GM12878 (cell line): ENCODE measurements at regions not wholly inside any gene's neighbourhood (a gene's known extent, or its start where the extent isn't known, plus 50 kb on each side); places are given as distances from the start of the nearest gene placed in this dataset.

ENCODE experiments used
- ATAC-seq: fragments of 200-7000 bp; cut with Tn5 transposase; 3 replicates; pipeline ENCODE4 v1.9.1; 2020; ENCODE audit warnings: mild to moderate bottlenecking, moderate library complexity
- BruUV-seq: library from RNA; stranded (reverse); fragments of 400-500 nt; replicated peaks from 2 replicates; lab custom pipeline; 2021; lab: Mats Ljungman, UMichigan
- CTCF ChIA-PET: fragments of 300-600 bp; sonication (Branson Sonifier 250); formaldehyde crosslinking; extraction: SDS; loops from one replicate; lab custom pipeline; 2021; ENCODE audit warnings: inconsistent platforms; lab: Yijun Ruan, JAX
- POLR2A ChIA-PET: fragments of 350-600 bp; formaldehyde crosslinking; extraction: SDS; loops from one replicate; lab custom pipeline; 2021; ENCODE audit warnings: inconsistent platforms; lab: Charles Lee
- RAD21 ChIA-PET: fragments of 300-600 bp; sonication (Branson Sonifier 250); formaldehyde crosslinking; loops from one replicate; lab custom pipeline; 2023; ENCODE audit warnings: antibody characterized with exemption; ENCODE audit not compliant: unreplicated experiment; lab: Charles Lee
- SMC1A ChIA-PET: fragments of 300-600 bp; sonication (Branson Sonifier 250); formaldehyde crosslinking; loops from one replicate; lab custom pipeline; 2023; ENCODE audit not compliant: unreplicated experiment, uncharacterized antibody; lab: Charles Lee
- DNase-seq: peaks from one replicate; pipeline ENCODE4 v3.0.0-alpha.2; 2011; ENCODE audit warnings: low read depth, low spot score
- FAIRE-seq: peaks from 3 replicates; lab custom pipeline; 2011; peaks lifted over from hg19 to GRCh38; lab: Jason Lieb, UNC
- H2AFZ ChIP-seq: 2 replicates; pipeline ENCODE4 v1.6.0; 2011; ENCODE audit warnings: low read depth, low read length, control low read depth; ENCODE audit not compliant: control insufficient read depth
- H3K27ac ChIP-seq: 2 replicates; pipeline ENCODE4 v1.5.1; 2011; ENCODE audit warnings: control low read depth; ENCODE audit not compliant: control insufficient read depth, insufficient read depth
- H3K27me3 ChIP-seq, 2 experiments: replicated peaks in 1 of 2; 2 replicates each; pipeline versions ENCODE4 v1.6.0 to v1.6.1; 2011; ENCODE audit warnings: low read length in 1 of 2; ENCODE audit not compliant: control insufficient read depth in 2 of 2, insufficient read depth in 2 of 2
- H3K36me3 ChIP-seq, 2 experiments: 2 replicates each; pipeline ENCODE4 v1.5.1; 2011; ENCODE audit warnings: low read length in 1 of 2; ENCODE audit not compliant: control insufficient read depth in 2 of 2, insufficient read depth in 2 of 2
- H3K4me1 ChIP-seq: 2 replicates; pipeline ENCODE4 v1.6.1; 2011; ENCODE audit warnings: mild to moderate bottlenecking, low read length, moderate library complexity, mixed read lengths; ENCODE audit not compliant: control insufficient read depth, insufficient read depth
- H3K4me2 ChIP-seq: 2 replicates; pipeline ENCODE4 v1.6.0; 2011; ENCODE audit warnings: control low read depth; ENCODE audit not compliant: control insufficient read depth, insufficient read depth
- H3K4me3 ChIP-seq: fragments of 200-600 bp; sonication (generic); 2 replicates; pipeline ENCODE4 v1.5.1; 2016
- H3K79me2 ChIP-seq: 2 replicates; pipeline ENCODE4 v1.6.0; 2011; ENCODE audit warnings: low read length; ENCODE audit not compliant: control insufficient read depth, insufficient read depth
- H3K9ac ChIP-seq: 2 replicates; pipeline ENCODE4 v1.8.0; 2011; ENCODE audit warnings: low read length, control low read depth, mixed read lengths; ENCODE audit not compliant: control insufficient read depth, insufficient read depth
- H3K9me3 ChIP-seq: replicated peaks from 3 replicates; pipeline ENCODE4 v1.5.1; 2011; ENCODE audit warnings: mild to moderate bottlenecking, low read length; ENCODE audit not compliant: control insufficient read depth, insufficient read depth
- H4K20me1 ChIP-seq: 2 replicates; pipeline ENCODE4 v1.6.0; 2011; ENCODE audit not compliant: control insufficient read depth, insufficient read depth
- ASH2L ChIP-seq: fragments of 300-600, 200-600 bp; sonication (generic); IDR thresholded peaks from 2 replicates; pipeline ENCODE4 v1.6.1; 2017; ENCODE audit warnings: low read depth, mild to moderate bottlenecking, borderline replicate concordance
- HSF1 ChIP-seq: fragments of 150-350 bp; IDR thresholded peaks from 2 replicates; pipeline ENCODE4 v1.6.1; 2014; ENCODE audit warnings: mild to moderate bottlenecking, low read depth, low read length
- IRF3 ChIP-seq: fragments of 450-650 bp; IDR thresholded peaks from 2 replicates; pipeline ENCODE4 v1.6.1; 2014; ENCODE audit warnings: mild to moderate bottlenecking
- MEF2A ChIP-seq: IDR thresholded peaks from 2 replicates; pipeline ENCODE4 v1.6.1; 2011; ENCODE audit warnings: low read depth, mild to moderate bottlenecking, low read length, moderate library complexity; ENCODE audit not compliant: insufficient read depth
- NFYA ChIP-seq: IDR thresholded peaks from 2 replicates; pipeline ENCODE4 v1.6.1; 2011; ENCODE audit warnings: low read depth, mild to moderate bottlenecking, low read length, improper control_type of control experiment, borderline replicate concordance
- NR2C2 ChIP-seq: IDR thresholded peaks from 2 replicates; pipeline ENCODE4 v1.6.1; 2011; ENCODE audit warnings: borderline replicate concordance, low read depth; ENCODE audit not compliant: control insufficient read depth, insufficient read length
- RBBP5 ChIP-seq: fragments of 200-600 bp; sonication (generic); conservative IDR thresholded peaks from 2 replicates; pipeline ENCODE4 v1.6.1; 2016
- RCOR1 ChIP-seq: conservative IDR thresholded peaks from 2 replicates; pipeline ENCODE4 v1.6.1; 2012; ENCODE audit warnings: low read depth, low read length, improper control_type of control experiment
- SMAD5 ChIP-seq: IDR thresholded peaks from 2 replicates; pipeline ENCODE4 v1.6.1; 2016; ENCODE audit warnings: antibody characterized with exemption, low read depth
- SP1 ChIP-seq: IDR thresholded peaks from one replicate; pipeline ENCODE4 v1.6.1; 2011; ENCODE audit warnings: low read depth, low read length
- TBL1XR1 ChIP-seq: IDR thresholded peaks from 2 replicates; pipeline ENCODE4 v1.6.1; 2012; ENCODE audit warnings: low read depth, low read length, improper control_type of control experiment
- ZNF687 ChIP-seq: fragments of 450-650 bp; IDR thresholded peaks from 2 replicates; pipeline ENCODE4 v1.6.1; 2017; ENCODE audit warnings: mild to moderate bottlenecking, moderate library complexity
- ZZZ3 ChIP-seq: IDR thresholded peaks from 2 replicates; pipeline ENCODE4 v1.6.1; 2011; ENCODE audit warnings: low read depth; ENCODE audit not compliant: control insufficient read depth, insufficient read length
- WGBS: methylation state at CpG from one replicate; pipeline ENCODE4 v1.1.6; 2016; ENCODE audit warnings: low lambda C conversion rate; ENCODE audit not compliant: insufficient replicate concordance, insufficient coverage; ENCODE audit errors: missing lambda C conversion rate; 5-methylcytosine and 5-hydroxymethylcytosine counted together
- in situ Hi-C: fragments of 300-500 bp; cut with MboI; formaldehyde crosslinking; loops from 9 replicates; pipeline ENCODE4 v1.14.3; 2018; ENCODE audit warnings: mixed read lengths
- intact Hi-C: fragments of 100-400 bp; cut with micrococcal nuclease; formaldehyde crosslinking; loops from one replicate; pipeline ENCODE4 v1.14.2; 2022; ENCODE audit not compliant: unreplicated experiment

GRCh38 chr2:220029013-220029412 lies 401.6 kb downstream of the SLC4A3 start:
- ChIA-PET CTCF (interaction anchor here (0.9 kb wide), 1 partner anchor 9 kb away, joined by 4 read pairs; no protein-coding TSS in a partner anchor), SMC1A (no interaction called here), POLR2A (no interaction called here), RAD21 (no interaction called here)
- no peak overlapping the region for H2AFZ ChIP-seq
- no peaks in the 10 kb centered on the region for H3K27me3 ChIP-seq
- H3K79me2 ChIP-seq: no peaks in the 10 kb centered on the region
- H3K4me1 ChIP-seq: no peaks in the 10 kb centered on the region
- intact Hi-C loops (no loop called here), in situ Hi-C loops (no loop called here)
- TF ChIP-seq TBL1XR1: no peak
- TF ChIP-seq NR2C2: no peak
- no peak for TF ChIP-seq ZZZ3
- TF ChIP-seq SP1: no peak
- TF ChIP-seq ZNF687: no peak
- TF ChIP-seq RCOR1: no peak
- TF ChIP-seq IRF3: no peak
- no peak for TF ChIP-seq ASH2L
- no peak for TF ChIP-seq HSF1
- no peak for TF ChIP-seq NFYA
- TF ChIP-seq SMAD5: no peak
- TF ChIP-seq MEF2A: no peak
- TF ChIP-seq RBBP5: no peak
- no peak overlapping the region for H3K27ac ChIP-seq
- ATAC-seq (no peak), DNase-seq (no peak), FAIRE-seq (no peak)
- no peaks in the 10 kb centered on the region for H3K36me3 ChIP-seq
- H3K9ac ChIP-seq: no peak overlapping the region
- no peak overlapping the region for H3K4me2 ChIP-seq
- no peaks in the 10 kb centered on the region for H4K20me1 ChIP-seq
- H3K4me3 ChIP-seq: no peak overlapping the region
- BruUV-seq: no TSS peak
- H3K9me3 ChIP-seq: no peaks in the 10 kb centered on the region
- 82% methylated on average over 1 of the region's 1 CpG for WGBS
